ENCODE measurements at regions not wholly inside any gene's neighbourhood (a gene's known extent, or its start where the extent isn't known, plus 50 kb on each side); places are given as distances from the start of the nearest gene placed in this dataset.

GRCh38 chr1:163442231-163442879 is 120.6 kb downstream of the NUF2 start:
- TF ChIP-seq, protein P1, sequence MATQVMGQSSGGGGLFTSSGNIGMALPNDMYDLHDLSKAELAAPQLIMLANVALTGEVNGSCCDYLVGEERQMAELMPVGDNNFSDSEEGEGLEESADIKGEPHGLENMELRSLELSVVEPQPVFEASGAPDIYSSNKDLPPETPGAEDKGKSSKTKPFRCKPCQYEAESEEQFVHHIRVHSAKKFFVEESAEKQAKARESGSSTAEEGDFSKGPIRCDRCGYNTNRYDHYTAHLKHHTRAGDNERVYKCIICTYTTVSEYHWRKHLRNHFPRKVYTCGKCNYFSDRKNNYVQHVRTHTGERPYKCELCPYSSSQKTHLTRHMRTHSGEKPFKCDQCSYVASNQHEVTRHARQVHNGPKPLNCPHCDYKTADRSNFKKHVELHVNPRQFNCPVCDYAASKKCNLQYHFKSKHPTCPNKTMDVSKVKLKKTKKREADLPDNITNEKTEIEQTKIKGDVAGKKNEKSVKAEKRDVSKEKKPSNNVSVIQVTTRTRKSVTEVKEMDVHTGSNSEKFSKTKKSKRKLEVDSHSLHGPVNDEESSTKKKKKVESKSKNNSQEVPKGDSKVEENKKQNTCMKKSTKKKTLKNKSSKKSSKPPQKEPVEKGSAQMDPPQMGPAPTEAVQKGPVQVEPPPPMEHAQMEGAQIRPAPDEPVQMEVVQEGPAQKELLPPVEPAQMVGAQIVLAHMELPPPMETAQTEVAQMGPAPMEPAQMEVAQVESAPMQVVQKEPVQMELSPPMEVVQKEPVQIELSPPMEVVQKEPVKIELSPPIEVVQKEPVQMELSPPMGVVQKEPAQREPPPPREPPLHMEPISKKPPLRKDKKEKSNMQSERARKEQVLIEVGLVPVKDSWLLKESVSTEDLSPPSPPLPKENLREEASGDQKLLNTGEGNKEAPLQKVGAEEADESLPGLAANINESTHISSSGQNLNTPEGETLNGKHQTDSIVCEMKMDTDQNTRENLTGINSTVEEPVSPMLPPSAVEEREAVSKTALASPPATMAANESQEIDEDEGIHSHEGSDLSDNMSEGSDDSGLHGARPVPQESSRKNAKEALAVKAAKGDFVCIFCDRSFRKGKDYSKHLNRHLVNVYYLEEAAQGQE (IDR thresholded peaks at IDR 0.05; ENCODE audit: insufficient replicate concordance, low read depth), result no peak
- TF ChIP-seq GABPA (IDR thresholded peaks at IDR 0.05; ENCODE audit: low read depth), result no peak
- TF ChIP-seq, protein P2, sequence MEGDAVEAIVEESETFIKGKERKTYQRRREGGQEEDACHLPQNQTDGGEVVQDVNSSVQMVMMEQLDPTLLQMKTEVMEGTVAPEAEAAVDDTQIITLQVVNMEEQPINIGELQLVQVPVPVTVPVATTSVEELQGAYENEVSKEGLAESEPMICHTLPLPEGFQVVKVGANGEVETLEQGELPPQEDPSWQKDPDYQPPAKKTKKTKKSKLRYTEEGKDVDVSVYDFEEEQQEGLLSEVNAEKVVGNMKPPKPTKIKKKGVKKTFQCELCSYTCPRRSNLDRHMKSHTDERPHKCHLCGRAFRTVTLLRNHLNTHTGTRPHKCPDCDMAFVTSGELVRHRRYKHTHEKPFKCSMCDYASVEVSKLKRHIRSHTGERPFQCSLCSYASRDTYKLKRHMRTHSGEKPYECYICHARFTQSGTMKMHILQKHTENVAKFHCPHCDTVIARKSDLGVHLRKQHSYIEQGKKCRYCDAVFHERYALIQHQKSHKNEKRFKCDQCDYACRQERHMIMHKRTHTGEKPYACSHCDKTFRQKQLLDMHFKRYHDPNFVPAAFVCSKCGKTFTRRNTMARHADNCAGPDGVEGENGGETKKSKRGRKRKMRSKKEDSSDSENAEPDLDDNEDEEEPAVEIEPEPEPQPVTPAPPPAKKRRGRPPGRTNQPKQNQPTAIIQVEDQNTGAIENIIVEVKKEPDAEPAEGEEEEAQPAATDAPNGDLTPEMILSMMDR (IDR thresholded peaks at IDR 0.05; ENCODE audit: insufficient read depth, low read length), result no peak
- no peak for TF ChIP-seq SPI1 (IDR thresholded peaks at IDR 0.05; ENCODE audit: borderline replicate concordance, low read depth)
- no peak for TF ChIP-seq POLR2AphosphoS5 (IDR thresholded peaks at IDR 0.05; ENCODE audit: low read depth)
- no peak for DNase-seq (ENCODE audit: low read depth in 1 of 2, low spot score in 1 of 2)
- Histone ChIP-seq H3K27ac (replicated peaks) (no peak overlapping the region), H3K4me3 (replicated peaks; ENCODE audit: insufficient read depth, low read length) (no peak overlapping the region), H3K27me3 (ENCODE audit: insufficient read depth, poor library complexity, severe bottlenecking) (peaks cover 3% of the 10 kb centered on the region)

DNA sequence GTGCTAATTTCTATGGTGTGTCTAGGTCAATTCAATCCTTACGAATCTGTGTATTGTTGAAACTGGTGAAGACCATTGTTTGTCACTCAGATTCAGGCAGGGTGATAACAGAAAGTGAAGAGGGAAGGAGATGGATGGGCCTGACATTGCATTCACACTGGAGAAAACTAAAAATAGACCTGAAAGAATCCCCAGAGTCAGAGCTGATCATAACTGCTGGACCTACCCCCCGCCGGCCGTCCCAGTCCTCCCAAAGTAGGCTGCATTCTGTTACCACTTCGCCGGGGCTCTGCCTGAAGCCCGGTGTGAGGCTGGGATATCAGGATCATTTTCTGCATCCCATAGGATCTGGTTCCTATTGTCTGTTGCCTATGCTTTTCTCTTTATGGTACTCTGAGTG is 121.1 kb downstream of the NUF2 start:
- H3K27ac ChIP-seq (replicated peaks), result no peak overlapping the region
- no peak for TF ChIP-seq GABPA (IDR thresholded peaks at IDR 0.05; ENCODE audit: low read depth)
- TF ChIP-seq SPI1 (IDR thresholded peaks at IDR 0.05; ENCODE audit: borderline replicate concordance, low read depth), result no peak
- no peak for TF ChIP-seq POLR2AphosphoS5 (IDR thresholded peaks at IDR 0.05; ENCODE audit: low read depth)
- TF ChIP-seq, protein P2 (IDR thresholded peaks at IDR 0.05; ENCODE audit: insufficient read depth, low read length), result no peak
- no peak for DNase-seq (ENCODE audit: low read depth in 1 of 2, low spot score in 1 of 2)
- peaks cover under 1% of the 10 kb centered on the region for H3K27me3 ChIP-seq (ENCODE audit: insufficient read depth, poor library complexity, severe bottlenecking)
- no peak overlapping the region for H3K4me3 ChIP-seq (replicated peaks; ENCODE audit: insufficient read depth, low read length)

- Histone ChIP-seq H3K27me3 (ENCODE audit: insufficient read depth, poor library complexity, severe bottlenecking) (no peaks in the 10 kb centered on the region), H3K4me3 (replicated peaks; ENCODE audit: insufficient read depth, low read length) (no peak overlapping the region), H3K27ac (replicated peaks) (no peak overlapping the region)
- DNase-seq (ENCODE audit: low read depth in 1 of 2, low spot score in 1 of 2), result no peak
- TF ChIP-seq POLR2AphosphoS5 (IDR thresholded peaks at IDR 0.05; ENCODE audit: low read depth), result no peak
- TF ChIP-seq, protein P2 (IDR thresholded peaks at IDR 0.05; ENCODE audit: insufficient read depth, low read length), result no peak
- TF ChIP-seq SPI1 (IDR thresholded peaks at IDR 0.05; ENCODE audit: borderline replicate concordance, low read depth), result no peak
- TF ChIP-seq GABPA (IDR thresholded peaks at IDR 0.05; ENCODE audit: low read depth), result no peak
- TF ChIP-seq, protein P1 (IDR thresholded peaks at IDR 0.05; ENCODE audit: insufficient replicate concordance, low read depth), result no peak
Observed at GRCh38 chr1:163443863-163444262, 122.1 kb downstream of the NUF2 start.

DNA sequence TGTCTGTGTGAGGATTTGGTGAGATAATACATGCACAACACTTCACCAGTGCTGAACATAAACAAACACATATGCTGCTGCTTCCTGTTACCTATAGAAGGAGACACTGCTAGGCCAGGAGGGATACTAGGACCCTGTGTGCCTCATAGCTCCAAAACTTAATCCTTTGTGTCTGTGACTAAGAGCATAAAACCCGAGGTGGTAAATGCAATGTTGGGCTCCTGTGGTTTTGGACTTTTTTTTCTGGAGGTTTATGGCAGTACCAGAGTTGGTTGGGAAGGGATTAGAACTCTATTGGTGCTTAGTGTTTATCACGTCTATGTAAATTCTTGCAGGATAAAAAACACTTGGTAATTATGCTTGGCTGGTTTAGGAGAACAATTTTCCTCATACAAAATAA is 122.9 kb downstream of the NUF2 start:
- no peak for TF ChIP-seq GABPA (IDR thresholded peaks at IDR 0.05; ENCODE audit: low read depth)
- TF ChIP-seq, protein P1 (IDR thresholded peaks at IDR 0.05; ENCODE audit: insufficient replicate concordance, low read depth), result no peak
- TF ChIP-seq SPI1 (IDR thresholded peaks at IDR 0.05; ENCODE audit: borderline replicate concordance, low read depth), result no peak
- TF ChIP-seq, protein P2 (IDR thresholded peaks at IDR 0.05; ENCODE audit: insufficient read depth, low read length), result no peak
- Histone ChIP-seq H3K27ac (replicated peaks) (no peak overlapping the region), H3K27me3 (ENCODE audit: insufficient read depth, poor library complexity, severe bottlenecking) (no peaks in the 10 kb centered on the region), H3K4me3 (replicated peaks; ENCODE audit: insufficient read depth, low read length) (no peak overlapping the region)
- DNase-seq (ENCODE audit: low read depth in 1 of 2, low spot score in 1 of 2), result no peak

Measured in HL-60 (cell line).